Cardiac muscle cell (in vitro differentiated cells and primary cell): ENCODE measurements at regions not wholly inside any gene's neighbourhood (a gene's known extent, or its start where the extent isn't known, plus 50 kb on each side); places are given as distances from the start of the nearest gene placed in this dataset.

Source experiments
- DNase-seq, 2 donors: peaks; one replicate each; pipeline versions ENCODE4 v3.0.0 to v3.0.0-alpha.2; 2010 to 2017; ENCODE audit warnings: low read depth in 1 of 2, low spot score in 1 of 2
- H3K27ac ChIP-seq: fragments of 200-600 bp; sonication (generic); 2 replicates; pipeline ENCODE4 v1.5.1; 2016
- H3K27me3 ChIP-seq: fragments of 200-600 bp; sonication (generic); 2 replicates; pipeline ENCODE4 v1.6.0; 2016; ENCODE audit warnings: control low read depth
- H3K36me3 ChIP-seq: fragments of 200-600 bp; sonication (generic); 2 replicates; pipeline ENCODE4 v1.5.1; 2016; ENCODE audit warnings: control low read depth
- H3K4me1 ChIP-seq: fragments of 200-600 bp; sonication (generic); 2 replicates; pipeline ENCODE4 v1.8.1; 2017; ENCODE audit warnings: low read depth, mild to moderate bottlenecking, mixed run types
- H3K4me3 ChIP-seq: fragments of 200-600 bp; sonication (generic); 2 replicates; pipeline ENCODE4 v1.5.1; 2016; ENCODE audit warnings: mild to moderate bottlenecking
- H3K9me3 ChIP-seq: fragments of 200-600 bp; sonication (generic); 2 replicates; pipeline ENCODE4 v1.5.1; 2017; ENCODE audit warnings: low read depth, mild to moderate bottlenecking, control low read depth
- TF ChIP-seq, protein P1 (sequence below): IDR thresholded peaks from 2 replicates; pipeline ENCODE4 v1.5.1; 2012; ENCODE audit warnings: low read depth, mild to moderate bottlenecking, low read length

DNA sequence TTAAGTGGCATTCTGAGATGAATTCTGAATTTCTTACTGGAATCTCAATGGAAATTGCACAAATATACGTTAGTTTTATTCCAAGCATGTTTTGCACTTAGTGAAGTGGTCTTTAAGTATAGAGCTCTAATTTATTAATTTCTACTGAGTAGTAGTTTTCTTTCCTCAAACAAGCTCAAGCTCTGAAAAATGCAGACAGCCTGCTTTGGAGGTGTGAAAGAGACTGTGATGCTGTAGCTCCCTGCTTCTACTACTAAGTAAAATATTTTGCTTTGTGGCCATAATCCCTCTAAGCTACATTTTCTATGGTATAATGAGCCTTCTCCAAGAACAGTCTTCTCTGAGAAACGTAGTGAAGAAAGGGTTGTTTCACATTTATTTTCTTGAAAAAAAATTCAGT is 243.5 kb upstream of the HS3ST5 start:
- Histone ChIP-seq H3K4me1 (no peaks in the 10 kb centered on the region), H3K4me3 (no peak overlapping the region), H3K27ac (no peak overlapping the region), H3K36me3 (no peaks in the 10 kb centered on the region), H3K27me3 (no peaks in the 10 kb centered on the region), H3K9me3 (no peaks in the 10 kb centered on the region)
- TF ChIP-seq, protein P1, sequence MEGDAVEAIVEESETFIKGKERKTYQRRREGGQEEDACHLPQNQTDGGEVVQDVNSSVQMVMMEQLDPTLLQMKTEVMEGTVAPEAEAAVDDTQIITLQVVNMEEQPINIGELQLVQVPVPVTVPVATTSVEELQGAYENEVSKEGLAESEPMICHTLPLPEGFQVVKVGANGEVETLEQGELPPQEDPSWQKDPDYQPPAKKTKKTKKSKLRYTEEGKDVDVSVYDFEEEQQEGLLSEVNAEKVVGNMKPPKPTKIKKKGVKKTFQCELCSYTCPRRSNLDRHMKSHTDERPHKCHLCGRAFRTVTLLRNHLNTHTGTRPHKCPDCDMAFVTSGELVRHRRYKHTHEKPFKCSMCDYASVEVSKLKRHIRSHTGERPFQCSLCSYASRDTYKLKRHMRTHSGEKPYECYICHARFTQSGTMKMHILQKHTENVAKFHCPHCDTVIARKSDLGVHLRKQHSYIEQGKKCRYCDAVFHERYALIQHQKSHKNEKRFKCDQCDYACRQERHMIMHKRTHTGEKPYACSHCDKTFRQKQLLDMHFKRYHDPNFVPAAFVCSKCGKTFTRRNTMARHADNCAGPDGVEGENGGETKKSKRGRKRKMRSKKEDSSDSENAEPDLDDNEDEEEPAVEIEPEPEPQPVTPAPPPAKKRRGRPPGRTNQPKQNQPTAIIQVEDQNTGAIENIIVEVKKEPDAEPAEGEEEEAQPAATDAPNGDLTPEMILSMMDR, result no peak
- DNase-seq, result no peak

DNA sequence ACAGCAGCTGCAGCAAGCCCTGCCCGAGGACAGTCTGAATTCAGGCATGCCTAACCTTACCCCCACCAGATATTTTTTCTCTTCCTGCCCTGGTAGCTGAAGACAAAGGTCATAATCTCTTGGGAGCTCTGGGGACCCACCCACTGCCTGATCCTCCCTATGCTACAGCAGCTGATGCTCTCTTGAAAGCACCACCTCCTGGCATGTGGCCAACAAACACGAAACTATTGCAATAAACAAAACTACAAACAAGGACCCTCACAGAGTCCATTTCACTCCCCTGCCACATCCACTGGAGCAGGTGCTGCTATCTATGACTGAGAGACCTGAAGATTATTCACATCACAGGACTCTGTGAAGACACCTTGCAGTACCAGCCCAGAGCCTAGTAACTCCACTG is 238.5 kb upstream of the HS3ST5 start:
- Histone ChIP-seq H3K27ac (no peak overlapping the region), H3K9me3 (no peaks in the 10 kb centered on the region)

DNA sequence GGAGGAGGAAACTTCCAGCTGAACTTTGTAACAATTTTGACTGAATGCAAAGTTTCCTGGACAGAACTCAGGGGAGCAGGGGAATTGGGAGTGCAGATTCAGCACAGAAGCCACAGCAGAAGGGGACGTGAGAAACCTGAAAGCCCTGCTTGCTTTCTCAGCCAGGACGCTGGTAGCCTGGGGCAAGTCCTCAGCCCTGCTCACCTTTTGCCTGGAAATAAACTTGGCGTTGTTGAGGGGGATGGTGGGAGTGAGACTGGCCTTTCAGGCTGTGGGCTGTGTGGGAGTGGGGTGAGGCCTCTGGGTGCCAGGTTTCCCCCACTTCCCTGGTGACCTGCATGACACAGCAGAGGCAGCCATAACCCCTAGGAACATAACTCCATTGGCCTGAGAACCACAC is 238.1 kb upstream of the HS3ST5 start:
- DNase-seq, result no peak
- TF ChIP-seq, protein P1, result no peak
- H3K36me3 ChIP-seq, result no peaks in the 10 kb centered on the region
- H3K27ac ChIP-seq, result no peak overlapping the region
- H3K4me3 ChIP-seq, result no peak overlapping the region
- no peaks in the 10 kb centered on the region for H3K9me3 ChIP-seq
- no peaks in the 10 kb centered on the region for H3K4me1 ChIP-seq
- H3K27me3 ChIP-seq, result no peaks in the 10 kb centered on the region

More for the DNA sequence above, 238.5 kb upstream of the HS3ST5 start:
- no peaks in the 10 kb centered on the region for H3K4me1 ChIP-seq
- no peak for DNase-seq
- no peaks in the 10 kb centered on the region for H3K27me3 ChIP-seq
- H3K4me3 ChIP-seq, result no peak overlapping the region
- no peaks in the 10 kb centered on the region for H3K36me3 ChIP-seq
- TF ChIP-seq, protein P1, result no peak

DNA sequence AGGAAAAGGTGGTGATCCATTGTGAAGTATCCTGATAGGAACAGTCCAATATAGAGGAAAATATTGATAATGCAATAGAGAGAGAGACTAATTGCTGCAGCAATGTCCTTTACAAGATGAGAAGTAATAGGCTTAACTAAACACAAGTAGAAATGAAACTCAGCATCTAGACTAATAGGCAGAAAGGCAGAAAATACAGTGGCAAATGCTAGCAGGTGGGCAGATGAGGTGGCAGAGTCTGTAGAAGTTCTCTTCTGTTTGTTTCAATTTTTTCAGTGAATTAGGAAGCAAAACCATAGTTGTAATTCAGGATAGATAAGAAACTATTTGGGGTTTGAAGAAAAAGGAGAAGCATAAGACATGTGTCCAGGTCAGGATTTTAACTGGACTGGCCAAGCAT is 236.7 kb upstream of the HS3ST5 start:
- Histone ChIP-seq H3K27me3 (no peaks in the 10 kb centered on the region), H3K4me3 (no peak overlapping the region), H3K9me3 (no peaks in the 10 kb centered on the region), H3K27ac (no peak overlapping the region), H3K36me3 (no peaks in the 10 kb centered on the region), H3K4me1 (no peaks in the 10 kb centered on the region)
- DNase-seq, result no peak
- TF ChIP-seq, protein P1, result no peak

DNA sequence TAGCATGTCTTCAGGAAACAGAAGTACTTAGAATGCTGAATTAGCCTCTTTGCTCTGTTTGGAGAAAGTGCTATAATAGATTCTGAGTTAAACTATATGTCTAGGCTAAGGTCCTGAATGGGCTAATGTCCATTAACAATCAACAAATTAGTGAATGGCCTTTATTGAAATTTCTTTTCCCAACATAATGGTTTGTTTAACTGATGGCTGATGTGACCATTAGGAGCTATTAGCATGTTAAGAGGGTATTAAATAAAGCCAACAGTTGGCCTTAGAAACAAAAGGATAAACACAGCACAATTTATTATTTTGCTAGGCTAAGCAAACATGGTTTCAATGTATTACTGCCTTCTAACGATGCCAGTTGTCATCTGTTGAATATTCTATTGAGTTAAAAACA is 234.3 kb upstream of the HS3ST5 start:
- Histone ChIP-seq H3K27ac (no peak overlapping the region), H3K27me3 (no peaks in the 10 kb centered on the region), H3K4me3 (no peak overlapping the region), H3K36me3 (no peaks in the 10 kb centered on the region), H3K9me3 (no peaks in the 10 kb centered on the region), H3K4me1 (no peaks in the 10 kb centered on the region)
- TF ChIP-seq, protein P1, result no peak
- no peak for DNase-seq

DNA sequence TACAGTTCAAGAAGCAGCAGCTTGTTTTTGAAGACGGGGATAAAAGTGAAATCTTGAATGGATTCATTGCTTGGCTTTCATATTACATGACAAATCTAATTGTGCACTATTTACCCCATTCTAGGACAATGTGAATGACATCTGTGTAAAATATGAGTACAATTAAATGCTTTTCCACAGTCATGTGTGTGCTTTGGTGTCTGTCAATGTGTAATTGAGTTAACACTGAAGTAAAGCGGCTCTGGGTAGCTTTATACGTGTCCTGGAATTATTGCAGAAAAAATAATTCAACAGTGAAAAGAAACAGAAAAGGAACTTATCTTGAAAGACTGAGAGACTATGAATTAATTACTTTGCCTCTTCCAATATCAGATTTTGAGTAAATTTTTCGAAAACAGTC is 233.5 kb upstream of the HS3ST5 start:
- no peaks in the 10 kb centered on the region for H3K27me3 ChIP-seq
- DNase-seq, result no peak
- H3K9me3 ChIP-seq, result no peaks in the 10 kb centered on the region
- no peaks in the 10 kb centered on the region for H3K36me3 ChIP-seq
- no peak overlapping the region for H3K27ac ChIP-seq
- H3K4me3 ChIP-seq, result no peak overlapping the region
- H3K4me1 ChIP-seq, result no peaks in the 10 kb centered on the region
- TF ChIP-seq, protein P1, result no peak
